NT2/D1 (cell line): ENCODE measurements at regions not wholly inside any gene's neighbourhood (a gene's known extent, or its start where the extent isn't known, plus 50 kb on each side); places are given as distances from the start of the nearest gene placed in this dataset.

Source experiments
- SUZ12 ChIP-seq: IDR thresholded peaks from 2 replicates; pipeline ENCODE4 v1.6.1; 2011; ENCODE audit not compliant: insufficient read length, insufficient read depth; ENCODE audit errors: extremely low read depth
- YY1 ChIP-seq: IDR thresholded peaks from 2 replicates; pipeline ENCODE4 v1.6.1; 2011; ENCODE audit not compliant: insufficient read length, insufficient read depth
- ZNF274 ChIP-seq: IDR thresholded peaks from 2 replicates; pipeline ENCODE4 v1.6.1; 2011; ENCODE audit warnings: mild to moderate bottlenecking, low read depth, low read length

- TF ChIP-seq ZNF274 (no peak), YY1 (no peak), SUZ12 (no peak)
Observed at GRCh38 chr11:95352733-95353346, 121.8 kb upstream of the SESN3 start.
